Panc1 (cell line): ENCODE measurements at regions not wholly inside any gene's neighbourhood (a gene's known extent, or its start where the extent isn't known, plus 50 kb on each side); places are given as distances from the start of the nearest gene placed in this dataset.

ENCODE experiments used
- ATAC-seq: fragments of 200-7000 bp; cut with Tn5 transposase; 2 replicates; pipeline ENCODE4 v1.9.1; 2020; ENCODE audit warnings: mild to moderate bottlenecking, moderate library complexity
- BruUV-seq: library from RNA; stranded (reverse); fragments of 400-500 nt; replicated peaks from 2 replicates; lab custom pipeline; 2021; lab: Mats Ljungman, UMichigan
- CTCF ChIA-PET: fragments of 300-600 bp; sonication (Branson Sonifier 250); formaldehyde crosslinking; loops from one replicate; lab custom pipeline; 2022; ENCODE audit warnings: antibody characterized with exemption; lab: Charles Lee
- POLR2A ChIA-PET: fragments of 300-600 bp; sonication (Branson Sonifier 250); formaldehyde crosslinking; loops from one replicate; lab custom pipeline; 2022; ENCODE audit warnings: antibody characterized with exemption; lab: Charles Lee
- DNase-seq: peaks from one replicate; pipeline ENCODE4 v3.0.0-alpha.2; 2010; ENCODE audit warnings: low read depth, low spot score
- H3K27ac ChIP-seq: 2 replicates; pipeline ENCODE4 v1.5.1; 2011; ENCODE audit warnings: mild to moderate bottlenecking, low read length, inconsistent platforms
- H3K27me3 ChIP-seq: fragments of 200-500 bp; sonication (Bioruptor generic); 2 replicates; pipeline ENCODE4 v1.6.0; 2014; ENCODE audit warnings: low read length, inconsistent platforms; ENCODE audit not compliant: control insufficient read depth, insufficient read depth
- H3K36me3 ChIP-seq: fragments of 200-500 bp; sonication (Bioruptor generic); 2 replicates; pipeline ENCODE4 v1.5.1; 2014; ENCODE audit warnings: inconsistent platforms, mild to moderate bottlenecking, low read length, moderate library complexity; ENCODE audit not compliant: control insufficient read depth, insufficient read depth
- H3K4me1 ChIP-seq: 2 replicates; pipeline ENCODE4 v1.5.1; 2011; ENCODE audit warnings: inconsistent platforms, mild to moderate bottlenecking, low read length, moderate library complexity; ENCODE audit not compliant: control insufficient read depth, insufficient read depth
- H3K4me3 ChIP-seq, 2 experiments: 2 replicates each; pipeline ENCODE4 v1.5.1; 2011 to 2012; ENCODE audit warnings: low read depth in 2 of 2, low read length in 2 of 2, mild to moderate bottlenecking in 2 of 2, inconsistent platforms in 1 of 2, moderate library complexity in 1 of 2
- H3K9me3 ChIP-seq: fragments of 200-500 bp; sonication (Bioruptor generic); 2 replicates; pipeline ENCODE4 v1.5.1; 2014; ENCODE audit warnings: low read depth, mild to moderate bottlenecking, inconsistent platforms, low read length, moderate library complexity; ENCODE audit not compliant: control insufficient read depth, insufficient read depth
- CTCF ChIP-seq: fragments of 450-650 bp; IDR thresholded peaks from 2 replicates; pipeline ENCODE4 v1.5.1; 2017; ENCODE audit warnings: mild to moderate bottlenecking
- POLR2AphosphoS5 ChIP-seq: IDR thresholded peaks from 2 replicates; pipeline ENCODE4 v1.6.1; 2012; ENCODE audit warnings: mild to moderate bottlenecking, low read depth, low read length, moderate library complexity
- REST ChIP-seq, 2 experiments: IDR thresholded peaks; 2 replicates each; pipeline ENCODE4 v1.6.1; 2011 to 2012; ENCODE audit warnings: low read depth in 2 of 2, control low read depth in 1 of 2, low read length in 1 of 2, mild to moderate bottlenecking in 1 of 2, moderate library complexity in 1 of 2; ENCODE audit not compliant: insufficient read depth in 1 of 2
- SIN3A ChIP-seq: IDR thresholded peaks from 2 replicates; pipeline ENCODE4 v1.6.1; 2012; ENCODE audit warnings: low read depth, mild to moderate bottlenecking, low read length, moderate library complexity, borderline replicate concordance; ENCODE audit not compliant: insufficient read depth
- TCF7L2 ChIP-seq: IDR thresholded peaks from 2 replicates; pipeline ENCODE4 v1.6.1; 2011; ENCODE audit warnings: mild to moderate bottlenecking, low read depth, low read length, inconsistent platforms
- in situ Hi-C: cut with HindIII; loops from 2 replicates; pipeline ENCODE4 v1.10.0; 2016; ENCODE audit warnings: low sequenced_read_pairs, low pct_unique_long_range_greater_than_20kb
- intact Hi-C: fragments of 100-400 bp; cut with micrococcal nuclease; formaldehyde crosslinking; loops from one replicate; pipeline ENCODE4 v1.10.0; 2022; ENCODE audit not compliant: unreplicated experiment

- TF ChIP-seq CTCF (no peak), SIN3A (no peak), REST (IDR thresholded peaks at IDR 0.05; ENCODE audit: insufficient read depth in 1 of 2, low read depth in 2 of 2, low read length in 1 of 2) (no peak), POLR2AphosphoS5 (no peak), TCF7L2 (no peak)
- H3K4me3 ChIP-seq = no peak overlapping the region
- no peaks in the 10 kb centered on the region for H3K9me3 ChIP-seq
- DNase-seq (no peak), ATAC-seq (no peak)
- no peaks in the 10 kb centered on the region for H3K4me1 ChIP-seq
- H3K27ac ChIP-seq = no peak overlapping the region
- ChIA-PET CTCF (no interaction called here), POLR2A (no interaction called here)
- in situ Hi-C loops = no loop called here
- intact Hi-C loops = no loop called here
- H3K27me3 ChIP-seq = peaks cover 7% of the 10 kb centered on the region
- H3K36me3 ChIP-seq = no peaks in the 10 kb centered on the region
- BruUV-seq = no TSS peak
These were observed 54.2 kb upstream of the JDP2 start for GRCh38 chr14:75373616-75374015.

GRCh38 chr14:75374911-75375310 lies 52.9 kb upstream of the JDP2 start:
- ATAC-seq (no peak), DNase-seq (no peak)
- peaks cover 7% of the 10 kb centered on the region for H3K27me3 ChIP-seq
- intact Hi-C loops (no loop called here), in situ Hi-C loops (no loop called here)
- H3K4me1 ChIP-seq = no peaks in the 10 kb centered on the region
- H3K9me3 ChIP-seq = no peaks in the 10 kb centered on the region
- POLR2A ChIA-PET = no interaction called here
- BruUV-seq = no TSS peak
- CTCF ChIA-PET = no interaction called here
- H3K36me3 ChIP-seq = no peaks in the 10 kb centered on the region
- H3K4me3 ChIP-seq = no peak overlapping the region
- TF ChIP-seq CTCF (no peak), POLR2AphosphoS5 (no peak), TCF7L2 (no peak), REST (IDR thresholded peaks at IDR 0.05; ENCODE audit: insufficient read depth in 1 of 2, low read depth in 2 of 2, low read length in 1 of 2) (no peak), SIN3A (no peak)
- H3K27ac ChIP-seq = no peak overlapping the region
